ENCODE measurements at regions not wholly inside any gene's neighbourhood (a gene's known extent, or its start where the extent isn't known, plus 50 kb on each side); places are given as distances from the start of the nearest gene placed in this dataset.

DNA sequence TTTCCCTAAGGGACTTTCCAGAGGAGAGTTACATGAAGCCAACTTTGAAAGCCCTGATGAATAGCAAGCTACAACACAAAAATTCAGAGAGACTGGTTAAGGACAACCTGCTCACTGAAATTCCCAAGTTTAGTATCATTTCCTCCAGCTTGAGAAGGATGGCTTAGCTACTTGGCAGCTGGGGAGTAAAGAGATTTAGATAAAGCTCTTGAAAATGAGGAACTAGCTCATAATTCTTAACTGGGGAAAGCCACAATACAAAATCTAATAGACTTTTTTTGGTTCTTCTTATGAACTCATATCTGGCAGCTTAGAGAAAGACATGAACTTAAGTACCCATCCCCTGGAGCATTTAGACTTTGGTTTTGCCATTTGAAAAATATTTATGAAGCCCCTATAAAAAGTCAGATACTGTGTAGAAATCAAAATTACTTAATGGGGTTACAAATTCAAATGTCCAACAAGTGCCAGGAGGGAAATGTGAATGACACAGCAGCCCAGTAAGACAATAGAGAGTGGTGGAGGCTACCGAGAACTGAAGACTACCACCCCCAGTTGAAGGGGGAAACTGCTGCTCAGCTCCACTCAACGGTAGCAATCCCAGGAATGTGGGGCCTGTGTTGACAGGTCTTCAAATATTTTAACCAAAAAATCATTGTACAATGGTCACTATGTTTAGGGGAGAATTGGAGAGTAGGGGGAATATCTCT is 79.4 kb upstream of the ADRB2 start:
- Histone ChIP-seq H3K4me1 (peaks cover 0 to 9% (median 3%) of the 10 kb centered on the region in 4 donors), H3K4me3 (no peak overlapping the region), H3K27me3 (no peaks in the 10 kb centered on the region), H3K27ac (no peak overlapping the region), H3K36me3 (no peaks in the 10 kb centered on the region), H3K9me3 (no peaks in the 10 kb centered on the region)
- intact Hi-C loops (cut with DNase I; ENCODE audit: low total_unique reads) = no loop called here
- DNase-seq = no peak
- 43 to 73% (median 50%) methylated on average over 2 of the region's 2 CpGs for WGBS, 5 donors
- no peak for TF ChIP-seq POLR2AphosphoS5 (IDR thresholded peaks at IDR 0.05)
- TF ChIP-seq, protein P1, sequence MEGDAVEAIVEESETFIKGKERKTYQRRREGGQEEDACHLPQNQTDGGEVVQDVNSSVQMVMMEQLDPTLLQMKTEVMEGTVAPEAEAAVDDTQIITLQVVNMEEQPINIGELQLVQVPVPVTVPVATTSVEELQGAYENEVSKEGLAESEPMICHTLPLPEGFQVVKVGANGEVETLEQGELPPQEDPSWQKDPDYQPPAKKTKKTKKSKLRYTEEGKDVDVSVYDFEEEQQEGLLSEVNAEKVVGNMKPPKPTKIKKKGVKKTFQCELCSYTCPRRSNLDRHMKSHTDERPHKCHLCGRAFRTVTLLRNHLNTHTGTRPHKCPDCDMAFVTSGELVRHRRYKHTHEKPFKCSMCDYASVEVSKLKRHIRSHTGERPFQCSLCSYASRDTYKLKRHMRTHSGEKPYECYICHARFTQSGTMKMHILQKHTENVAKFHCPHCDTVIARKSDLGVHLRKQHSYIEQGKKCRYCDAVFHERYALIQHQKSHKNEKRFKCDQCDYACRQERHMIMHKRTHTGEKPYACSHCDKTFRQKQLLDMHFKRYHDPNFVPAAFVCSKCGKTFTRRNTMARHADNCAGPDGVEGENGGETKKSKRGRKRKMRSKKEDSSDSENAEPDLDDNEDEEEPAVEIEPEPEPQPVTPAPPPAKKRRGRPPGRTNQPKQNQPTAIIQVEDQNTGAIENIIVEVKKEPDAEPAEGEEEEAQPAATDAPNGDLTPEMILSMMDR (IDR thresholded peaks at IDR 0.05) = no peak
- TF ChIP-seq POLR2A (IDR thresholded peaks at IDR 0.05) = no peak
- no peak for TF ChIP-seq EP300 (IDR thresholded peaks at IDR 0.05)

DNA sequence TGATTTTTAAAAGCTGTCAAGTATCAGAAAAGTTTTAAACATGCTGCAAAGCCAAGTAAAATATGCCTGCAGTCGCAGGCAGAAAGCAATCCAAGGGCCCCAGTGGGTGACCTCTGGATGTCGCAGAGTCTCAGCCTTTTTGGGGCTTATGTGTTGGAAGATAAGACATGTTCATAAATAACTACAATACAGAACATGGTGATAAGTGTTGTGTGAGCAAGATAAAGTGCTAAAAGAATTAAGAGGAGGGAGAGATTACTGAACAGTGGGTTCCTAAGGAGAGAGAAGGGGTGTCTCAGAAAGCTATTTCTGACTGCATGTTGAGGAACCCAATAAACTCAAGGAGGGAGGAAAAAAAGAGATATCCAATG is 78.9 kb upstream of the ADRB2 start:
- intact Hi-C loops (cut with DNase I; ENCODE audit: low total_unique reads) = no loop called here
- DNase-seq = no peak
- no peaks in the 10 kb centered on the region for H3K27me3 ChIP-seq
- H3K27ac ChIP-seq = no peak overlapping the region
- 25 to 33% (median 27%) methylated on average over 2 of the region's 2 CpGs for WGBS, 5 donors
- TF ChIP-seq POLR2AphosphoS5 (IDR thresholded peaks at IDR 0.05) (no peak), POLR2A (IDR thresholded peaks at IDR 0.05) (no peak), EP300 (IDR thresholded peaks at IDR 0.05) (no peak)
- TF ChIP-seq, protein P1 (IDR thresholded peaks at IDR 0.05) = no peak
- H3K9me3 ChIP-seq = no peaks in the 10 kb centered on the region
- H3K4me3 ChIP-seq = no peak overlapping the region
- no peaks in the 10 kb centered on the region for H3K36me3 ChIP-seq
- H3K4me1 ChIP-seq = peaks cover 0 to 9% (median 3%) of the 10 kb centered on the region in 4 donors

DNA sequence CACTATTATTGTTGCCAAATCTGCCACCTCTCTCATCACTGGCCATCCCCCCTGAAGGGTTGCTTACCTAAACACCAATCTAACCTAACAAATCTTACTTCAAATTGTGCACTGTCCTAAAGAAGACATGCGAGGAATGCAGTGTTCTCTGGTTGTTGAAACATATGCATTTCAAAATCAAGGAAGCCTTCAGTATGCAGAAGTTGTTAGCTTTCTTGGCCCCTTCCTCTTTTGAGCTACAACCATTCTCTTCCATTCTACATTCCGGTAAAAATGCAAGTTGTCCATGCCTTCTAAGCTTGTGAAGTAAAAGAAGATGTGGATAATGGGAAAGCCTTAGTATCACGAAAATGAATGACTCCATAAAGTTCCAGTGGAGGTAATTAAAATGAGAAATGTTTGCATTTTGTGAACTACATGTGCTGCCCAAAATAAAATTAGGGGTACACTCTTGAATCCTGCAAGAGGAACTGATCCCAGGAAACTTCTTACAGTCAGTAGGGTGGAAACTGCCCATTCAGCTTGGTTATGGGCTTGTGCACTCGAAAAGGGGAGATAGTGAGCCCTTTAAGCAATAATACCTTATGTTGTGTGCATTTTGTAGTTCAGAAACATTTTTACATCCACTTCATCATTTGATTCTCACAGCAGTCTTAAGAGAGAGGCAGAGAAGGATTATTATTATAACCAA is 77.6 kb upstream of the ADRB2 start:
- H3K4me1 ChIP-seq = peaks cover 0 to 9% (median 3%) of the 10 kb centered on the region in 4 donors
- intact Hi-C loops (cut with DNase I; ENCODE audit: low total_unique reads) = no loop called here
- no peak overlapping the region for H3K27ac ChIP-seq
- H3K9me3 ChIP-seq = no peaks in the 10 kb centered on the region
- 79 to 94% (median 89%) methylated on average over 4 of the region's 4 CpGs for WGBS, 5 donors
- TF ChIP-seq, protein P1 (IDR thresholded peaks at IDR 0.05) = no peak
- TF ChIP-seq EP300 (IDR thresholded peaks at IDR 0.05) (no peak), POLR2AphosphoS5 (IDR thresholded peaks at IDR 0.05) (no peak), POLR2A (IDR thresholded peaks at IDR 0.05) (no peak)
- no peaks in the 10 kb centered on the region for H3K36me3 ChIP-seq
- H3K4me3 ChIP-seq = no peak overlapping the region
- no peak for DNase-seq
- no peaks in the 10 kb centered on the region for H3K27me3 ChIP-seq

DNA sequence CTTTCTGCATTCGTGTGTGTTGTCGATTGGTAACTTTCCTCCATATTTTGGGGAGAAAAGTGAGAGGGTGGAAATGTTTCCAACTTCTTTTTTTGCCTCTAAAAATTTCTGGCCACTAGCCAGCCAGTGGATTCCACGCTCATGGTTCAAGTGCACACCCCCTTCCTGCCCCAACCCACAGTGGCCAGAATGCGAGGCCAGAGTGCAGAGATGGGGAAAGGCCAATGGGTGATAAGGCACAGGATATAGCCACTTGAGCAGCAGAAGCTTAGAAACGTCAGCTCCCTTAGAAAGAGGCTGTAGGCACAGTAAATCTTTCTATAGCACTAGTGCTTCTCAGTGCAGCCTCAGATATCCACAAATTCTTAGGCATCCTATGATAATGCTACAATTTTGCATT is 75.8 kb upstream of the ADRB2 start:
- Histone ChIP-seq H3K4me1 (peaks cover 0 to 9% (median 3%) of the 10 kb centered on the region in 4 donors), H3K27ac (no peak overlapping the region), H3K9me3 (peaks cover 0 to 13% (median 5%) of the 10 kb centered on the region in 4 donors), H3K4me3 (no peak overlapping the region), H3K36me3 (no peaks in the 10 kb centered on the region), H3K27me3 (no peaks in the 10 kb centered on the region)
- 50 to 65% (median 62%) methylated on average over 5 of the region's 5 CpGs for WGBS, 5 donors
- intact Hi-C loops (cut with DNase I; ENCODE audit: low total_unique reads) = no loop called here
- TF ChIP-seq, protein P1 (IDR thresholded peaks at IDR 0.05) = no peak
- TF ChIP-seq EP300 (IDR thresholded peaks at IDR 0.05) (no peak), POLR2A (IDR thresholded peaks at IDR 0.05) (no peak), POLR2AphosphoS5 (IDR thresholded peaks at IDR 0.05) (no peak)
- no peak for DNase-seq

Measured in stomach (tissue), 8 donors.